ENCODE measurements at regions not wholly inside any gene's neighbourhood (a gene's known extent, or its start where the extent isn't known, plus 50 kb on each side); places are given as distances from the start of the nearest gene placed in this dataset.

DNA sequence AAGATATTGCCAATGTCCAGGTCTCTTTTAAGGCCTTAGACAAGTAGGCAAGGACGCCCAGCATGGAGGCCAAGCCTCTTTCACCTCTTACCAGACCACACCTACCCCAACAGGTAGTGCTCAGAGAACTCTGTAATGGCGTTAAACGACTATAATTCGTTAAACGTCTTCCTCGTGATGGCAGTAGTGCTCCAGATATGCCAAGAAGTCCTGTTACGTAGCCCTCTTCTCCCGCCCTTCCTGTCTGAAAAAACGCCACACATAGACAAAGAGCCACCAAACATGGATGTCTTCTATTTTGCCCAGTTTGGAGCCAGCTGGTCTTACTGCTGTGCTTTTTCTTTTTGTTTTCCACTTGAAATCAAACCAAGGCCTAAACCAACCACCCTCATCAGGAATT lies 190.7 kb downstream of the OR13H1 start:
- peaks cover 0 to 2% (median 0%) of the 10 kb centered on the region in 4 donors for H3K9me3 ChIP-seq
- no peaks in the 10 kb centered on the region for H3K27me3 ChIP-seq
- no peaks in the 10 kb centered on the region for H3K36me3 ChIP-seq
- H3K27ac ChIP-seq = peak overlapping the region in 1 of 5 donors; percentile 27
- peak; percentile 87 to 97 for DNase-seq
- H3K4me3 ChIP-seq = peak overlapping the region in 2 of 4 donors; percentile 0 to 16
- TF ChIP-seq POLR2A (IDR thresholded peaks at IDR 0.05) (no peak), EP300 (IDR thresholded peaks at IDR 0.05) (no peak), POLR2AphosphoS5 (IDR thresholded peaks at IDR 0.05) (peak in 1 of 3 donors; percentile 18)
- TF ChIP-seq, protein P1, sequence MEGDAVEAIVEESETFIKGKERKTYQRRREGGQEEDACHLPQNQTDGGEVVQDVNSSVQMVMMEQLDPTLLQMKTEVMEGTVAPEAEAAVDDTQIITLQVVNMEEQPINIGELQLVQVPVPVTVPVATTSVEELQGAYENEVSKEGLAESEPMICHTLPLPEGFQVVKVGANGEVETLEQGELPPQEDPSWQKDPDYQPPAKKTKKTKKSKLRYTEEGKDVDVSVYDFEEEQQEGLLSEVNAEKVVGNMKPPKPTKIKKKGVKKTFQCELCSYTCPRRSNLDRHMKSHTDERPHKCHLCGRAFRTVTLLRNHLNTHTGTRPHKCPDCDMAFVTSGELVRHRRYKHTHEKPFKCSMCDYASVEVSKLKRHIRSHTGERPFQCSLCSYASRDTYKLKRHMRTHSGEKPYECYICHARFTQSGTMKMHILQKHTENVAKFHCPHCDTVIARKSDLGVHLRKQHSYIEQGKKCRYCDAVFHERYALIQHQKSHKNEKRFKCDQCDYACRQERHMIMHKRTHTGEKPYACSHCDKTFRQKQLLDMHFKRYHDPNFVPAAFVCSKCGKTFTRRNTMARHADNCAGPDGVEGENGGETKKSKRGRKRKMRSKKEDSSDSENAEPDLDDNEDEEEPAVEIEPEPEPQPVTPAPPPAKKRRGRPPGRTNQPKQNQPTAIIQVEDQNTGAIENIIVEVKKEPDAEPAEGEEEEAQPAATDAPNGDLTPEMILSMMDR (IDR thresholded peaks at IDR 0.05) = peak in 2 of 7 experiments; percentile 20 to 40
- H3K4me1 ChIP-seq = no peaks in the 10 kb centered on the region
- WGBS, 5 donors = 59 to 92% (median 83%) methylated on average over 5 to 9 of the region's 9 CpGs
- intact Hi-C loops (cut with DNase I; ENCODE audit: low total_unique reads) = no loop called here

DNA sequence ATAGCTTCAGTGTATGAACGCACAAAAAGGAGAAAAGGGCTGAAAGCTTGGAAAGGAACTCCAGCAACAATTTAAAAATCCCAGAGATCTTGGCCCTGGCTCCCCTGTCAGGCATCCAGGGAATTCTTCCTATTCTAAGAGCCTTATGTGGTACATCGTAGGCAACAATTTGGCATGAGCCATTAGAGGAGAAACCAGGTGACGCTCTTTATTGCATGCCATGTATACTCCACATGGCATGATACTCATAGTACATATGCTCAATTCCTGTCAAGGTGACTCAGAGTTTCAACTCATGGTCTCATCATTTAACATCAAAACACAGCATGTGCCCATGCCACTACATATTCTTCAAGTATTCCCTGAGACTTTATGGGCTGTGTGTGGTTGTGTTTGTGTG lies 191.3 kb downstream of the OR13H1 start:
- intact Hi-C loops (cut with DNase I; ENCODE audit: low total_unique reads) = no loop called here
- peak overlapping the region in 1 of 5 donors; percentile 27 for H3K27ac ChIP-seq
- peak overlapping the region in 2 of 4 donors; percentile 0 to 16 for H3K4me3 ChIP-seq
- no peaks in the 10 kb centered on the region for H3K36me3 ChIP-seq
- WGBS, 5 donors = 60 to 99% (median 87%) methylated on average over 3 of the region's 3 CpGs
- peaks cover 0 to 7% (median 2%) of the 10 kb centered on the region in 4 donors for H3K9me3 ChIP-seq
- H3K27me3 ChIP-seq = no peaks in the 10 kb centered on the region
- no peaks in the 10 kb centered on the region for H3K4me1 ChIP-seq
- TF ChIP-seq POLR2AphosphoS5 (IDR thresholded peaks at IDR 0.05) = no peak
- DNase-seq = no peak

DNA sequence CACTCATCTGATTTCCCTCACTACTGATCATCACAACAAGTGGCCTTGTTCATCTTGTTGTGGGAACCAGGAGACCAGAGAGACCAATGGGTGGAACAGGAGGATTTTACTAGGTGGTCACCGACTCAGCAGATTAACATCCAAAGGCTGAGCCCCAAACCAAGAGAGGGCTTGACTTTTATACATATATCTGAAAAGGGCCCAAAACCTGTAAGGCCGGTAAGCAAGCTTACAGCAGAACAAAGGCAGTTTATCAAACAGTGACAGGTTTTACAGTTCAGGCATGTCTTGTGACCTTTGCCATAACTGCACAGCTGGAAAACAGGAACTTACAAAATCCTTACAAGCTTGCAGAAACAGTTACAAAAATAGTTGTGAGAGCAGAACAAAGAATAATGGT lies 195.9 kb downstream of the OR13H1 start:
- TF ChIP-seq POLR2A (IDR thresholded peaks at IDR 0.05) (no peak), EP300 (IDR thresholded peaks at IDR 0.05) (no peak), POLR2AphosphoS5 (IDR thresholded peaks at IDR 0.05) (no peak)
- TF ChIP-seq, protein P1 (IDR thresholded peaks at IDR 0.05) = no peak
- H3K9me3 ChIP-seq = peaks cover 0 to 12% (median 4%) of the 10 kb centered on the region in 4 donors
- no peak overlapping the region for H3K27ac ChIP-seq
- H3K36me3 ChIP-seq = no peaks in the 10 kb centered on the region
- intact Hi-C loops (cut with DNase I; ENCODE audit: low total_unique reads) = no loop called here
- 58 to 92% (median 78%) methylated on average over 2 of the region's 2 CpGs for WGBS, 5 donors
- no peak overlapping the region for H3K4me3 ChIP-seq
- no peaks in the 10 kb centered on the region for H3K27me3 ChIP-seq
- no peak for DNase-seq
- peaks cover 0 to 5% (median 1%) of the 10 kb centered on the region in 4 donors for H3K4me1 ChIP-seq

DNA sequence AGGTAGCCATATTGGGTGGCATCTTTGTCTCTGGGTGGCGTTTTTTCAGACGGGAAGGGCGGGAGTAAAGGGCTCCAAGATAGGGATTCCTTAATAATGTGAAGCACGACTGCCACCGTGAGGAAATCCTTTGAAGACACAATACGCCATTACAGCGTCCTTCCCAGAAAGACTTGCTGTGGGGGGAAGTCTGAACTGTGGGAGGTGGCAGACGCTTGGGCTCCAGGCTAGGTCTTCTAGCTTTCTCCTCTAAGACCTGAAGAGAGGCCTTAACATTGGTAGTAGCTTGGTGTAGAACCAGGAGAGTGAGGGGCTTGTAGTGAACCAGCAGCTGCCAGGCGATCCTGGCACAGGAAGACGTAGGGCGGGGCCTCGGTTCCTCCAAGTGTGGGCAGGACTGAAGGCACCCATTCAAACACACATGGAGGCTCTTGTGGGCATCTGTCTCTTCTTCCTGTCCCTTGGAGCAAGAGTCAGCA lies 197.3 kb downstream of the OR13H1 start:
- H3K36me3 ChIP-seq = no peaks in the 10 kb centered on the region
- peak overlapping the region in 2 of 4 donors; percentile 41 to 51 for H3K4me3 ChIP-seq
- WGBS, 5 donors = 43 to 95% (median 89%) methylated on average over 9 to 12 of the region's 12 CpGs
- DNase-seq = peak; percentile 89 to 95
- peaks cover 0 to 10% (median 3%) of the 10 kb centered on the region in 4 donors for H3K4me1 ChIP-seq
- no peaks in the 10 kb centered on the region for H3K27me3 ChIP-seq
- H3K27ac ChIP-seq = peak overlapping the region in 3 of 5 donors; percentile 83 to 91 (median 86)
- intact Hi-C loops (cut with DNase I; ENCODE audit: low total_unique reads) = no loop called here
- TF ChIP-seq POLR2A (IDR thresholded peaks at IDR 0.05) = no peak
- TF ChIP-seq, protein P1 (IDR thresholded peaks at IDR 0.05) = peak in 3 of 7 experiments; percentile 11 to 41 (median 40)
- TF ChIP-seq POLR2AphosphoS5 (IDR thresholded peaks at IDR 0.05) = peak in 1 of 3 donors; percentile 7
- no peak for TF ChIP-seq EP300 (IDR thresholded peaks at IDR 0.05)
- peaks cover 0 to 12% (median 4%) of the 10 kb centered on the region in 4 donors for H3K9me3 ChIP-seq

DNA sequence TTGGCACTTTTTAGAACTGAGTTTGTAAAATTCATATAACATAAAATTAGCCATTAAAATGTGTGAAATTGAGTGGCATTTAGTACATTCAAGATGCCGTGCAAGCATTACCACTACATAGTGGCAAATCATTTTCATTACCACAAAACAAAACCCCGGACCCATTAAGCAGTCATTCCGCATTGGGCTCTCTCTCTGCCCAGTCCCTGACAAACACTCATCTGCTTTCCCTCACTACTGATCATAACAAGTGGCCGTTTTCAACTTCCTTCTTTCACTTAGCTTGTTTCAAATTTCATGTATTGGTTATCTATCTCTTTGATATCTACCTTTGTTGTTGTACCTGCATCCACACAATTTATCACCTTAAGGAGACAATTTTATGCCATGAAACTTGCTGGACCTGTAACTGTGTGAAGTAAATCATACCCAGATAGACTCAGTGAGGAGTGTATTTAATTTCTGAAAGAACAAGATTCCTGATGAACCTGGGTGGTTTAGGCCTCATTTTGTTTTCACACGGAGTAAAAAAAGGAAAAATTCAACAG lies 202.1 kb downstream of the OR13H1 start:
- H3K4me1 ChIP-seq = peaks cover 0 to 14% (median 3%) of the 10 kb centered on the region in 4 donors
- H3K4me3 ChIP-seq = peak overlapping the region in 2 of 4 donors; percentile 51 to 55
- TF ChIP-seq EP300 (IDR thresholded peaks at IDR 0.05) = no peak
- TF ChIP-seq, protein P1 (IDR thresholded peaks at IDR 0.05) = no peak
- no peaks in the 10 kb centered on the region for H3K9me3 ChIP-seq
- H3K27me3 ChIP-seq = no peaks in the 10 kb centered on the region
- H3K27ac ChIP-seq = peak overlapping the region in 1 of 5 donors; percentile 84
- no peaks in the 10 kb centered on the region for H3K36me3 ChIP-seq
- intact Hi-C loops (cut with DNase I; ENCODE audit: low total_unique reads) = no loop called here
- WGBS, 5 donors = 39 to 86% (median 82%) methylated on average over 5 of the region's 5 CpGs
- peak in 1 of 2 donors; percentile 22 for DNase-seq
